Uterus (tissue), 2 donors: ENCODE measurements at regions not wholly inside any gene's neighbourhood (a gene's known extent, or its start where the extent isn't known, plus 50 kb on each side); places are given as distances from the start of the nearest gene placed in this dataset.
"Not testable (repeated sequence)": the region's sequence is repeated elsewhere in the genome, so short reads cannot be mapped to it uniquely, and the experiment has no call there.

Source experiments
- CTCF ChIP-seq, 4 experiments: fragments of 200-600 bp in 2 of 4; fragments of 450-650 bp in 2 of 4; sonication (generic) in 2 of 4; IDR thresholded peaks; one replicate each; pipeline ENCODE4 v1.5.1; 2016 to 2019; ENCODE audit warnings: antibody characterized with exemption in 4 of 4, mild to moderate bottlenecking in 2 of 4, moderate library complexity in 1 of 4
- POLR2A ChIP-seq, 2 donors: fragments of 450-650 bp; IDR thresholded peaks; one replicate each; pipeline ENCODE4 v1.6.1; 2016; ENCODE audit warnings: antibody characterized with exemption in 2 of 2, mild to moderate bottlenecking in 1 of 2, moderate library complexity in 1 of 2

GRCh38 chr5:60454277-60454676 lies 245.7 kb downstream of the DEPDC1B start:
- TF ChIP-seq CTCF, POLR2A (IDR thresholded peaks at IDR 0.05): not testable (repeated sequence)
